WTC11 (cell line): ENCODE measurements at regions not wholly inside any gene's neighbourhood (a gene's known extent, or its start where the extent isn't known, plus 50 kb on each side); places are given as distances from the start of the nearest gene placed in this dataset.

Source experiments
- FOXK1 ChIP-seq: sonication (generic); formaldehyde crosslinking; IDR thresholded peaks from 2 replicates; pipeline ENCODE4 v1.8.0; 2022; ENCODE audit warnings: mild to moderate bottlenecking, moderate library complexity, missing genetic modification reagents
- FOXP1 ChIP-seq: sonication (generic); formaldehyde crosslinking; IDR thresholded peaks from 2 replicates; pipeline ENCODE4 v1.8.0; 2022; ENCODE audit warnings: missing genetic modification reagents, mild to moderate bottlenecking, moderate library complexity, borderline replicate concordance
- MAX ChIP-seq: sonication (generic); formaldehyde crosslinking; IDR thresholded peaks from 2 replicates; pipeline ENCODE4 v1.8.0; 2022; ENCODE audit warnings: mild to moderate bottlenecking, missing genetic modification reagents
- SMAD4 ChIP-seq: sonication (generic); formaldehyde crosslinking; IDR thresholded peaks from 2 replicates; pipeline ENCODE4 v1.8.0; 2022; ENCODE audit warnings: mild to moderate bottlenecking, missing genetic modification reagents
- ZNF317 ChIP-seq: sonication (generic); formaldehyde crosslinking; IDR thresholded peaks from 2 replicates; pipeline ENCODE4 v1.8.1; 2023; ENCODE audit warnings: low read depth, mild to moderate bottlenecking, moderate library complexity, missing genetic modification reagents, borderline replicate concordance
- ZNF423 ChIP-seq: fragments of 250-450 bp; sonication (Bioruptor Pico); IDR thresholded peaks from 2 replicates; pipeline ENCODE4 v2.1.2; 2022; ENCODE audit warnings: mild to moderate bottlenecking, moderate library complexity
- ZNF425 ChIP-seq: fragments of 250-450 bp; sonication (Bioruptor Pico); conservative IDR thresholded peaks from 2 replicates; pipeline ENCODE4 v1.9.0; 2021; ENCODE audit warnings: mild to moderate bottlenecking
- ZNF671 ChIP-seq: fragments of 250-450 bp; sonication (Bioruptor Pico); IDR thresholded peaks from 2 replicates; pipeline ENCODE4 v1.8.0; 2021; ENCODE audit warnings: mild to moderate bottlenecking
- TF ChIP-seq, protein P1 (sequence below): fragments of 250-450 bp; sonication (Bioruptor Pico); IDR thresholded peaks from 2 replicates; pipeline ENCODE4 v1.9.0; 2021; ENCODE audit warnings: mild to moderate bottlenecking, borderline replicate concordance
- TF ChIP-seq, protein P2 (sequence below): fragments of 200-600 bp; IDR thresholded peaks from 2 replicates; pipeline ENCODE4 v1.8.0; 2022; ENCODE audit warnings: antibody characterized with exemption
- TF ChIP-seq, protein P3 (sequence below): fragments of 250-450 bp; sonication (Bioruptor Pico); IDR thresholded peaks from 2 replicates; pipeline ENCODE4 v1.9.0; 2021; ENCODE audit warnings: mild to moderate bottlenecking

DNA sequence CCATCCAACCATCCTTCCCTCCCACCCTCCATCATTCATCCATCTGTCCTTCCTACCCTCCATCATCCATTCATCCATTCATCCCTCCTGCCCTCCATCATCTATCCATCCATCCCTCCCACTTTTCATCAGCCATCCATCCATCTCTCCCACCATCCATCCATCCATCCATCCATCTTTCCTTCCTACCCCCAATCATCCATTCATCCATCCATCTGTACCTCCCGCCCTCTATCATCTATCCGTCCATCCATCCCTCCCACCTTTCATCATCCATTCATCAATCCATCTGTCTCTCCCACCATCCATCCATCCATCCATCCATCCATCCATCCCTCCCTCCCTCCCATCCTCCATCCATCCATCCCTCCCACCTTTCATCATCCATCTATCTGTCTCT is 968.8 kb downstream of the BRD1 start:
- TF ChIP-seq, protein P1, sequence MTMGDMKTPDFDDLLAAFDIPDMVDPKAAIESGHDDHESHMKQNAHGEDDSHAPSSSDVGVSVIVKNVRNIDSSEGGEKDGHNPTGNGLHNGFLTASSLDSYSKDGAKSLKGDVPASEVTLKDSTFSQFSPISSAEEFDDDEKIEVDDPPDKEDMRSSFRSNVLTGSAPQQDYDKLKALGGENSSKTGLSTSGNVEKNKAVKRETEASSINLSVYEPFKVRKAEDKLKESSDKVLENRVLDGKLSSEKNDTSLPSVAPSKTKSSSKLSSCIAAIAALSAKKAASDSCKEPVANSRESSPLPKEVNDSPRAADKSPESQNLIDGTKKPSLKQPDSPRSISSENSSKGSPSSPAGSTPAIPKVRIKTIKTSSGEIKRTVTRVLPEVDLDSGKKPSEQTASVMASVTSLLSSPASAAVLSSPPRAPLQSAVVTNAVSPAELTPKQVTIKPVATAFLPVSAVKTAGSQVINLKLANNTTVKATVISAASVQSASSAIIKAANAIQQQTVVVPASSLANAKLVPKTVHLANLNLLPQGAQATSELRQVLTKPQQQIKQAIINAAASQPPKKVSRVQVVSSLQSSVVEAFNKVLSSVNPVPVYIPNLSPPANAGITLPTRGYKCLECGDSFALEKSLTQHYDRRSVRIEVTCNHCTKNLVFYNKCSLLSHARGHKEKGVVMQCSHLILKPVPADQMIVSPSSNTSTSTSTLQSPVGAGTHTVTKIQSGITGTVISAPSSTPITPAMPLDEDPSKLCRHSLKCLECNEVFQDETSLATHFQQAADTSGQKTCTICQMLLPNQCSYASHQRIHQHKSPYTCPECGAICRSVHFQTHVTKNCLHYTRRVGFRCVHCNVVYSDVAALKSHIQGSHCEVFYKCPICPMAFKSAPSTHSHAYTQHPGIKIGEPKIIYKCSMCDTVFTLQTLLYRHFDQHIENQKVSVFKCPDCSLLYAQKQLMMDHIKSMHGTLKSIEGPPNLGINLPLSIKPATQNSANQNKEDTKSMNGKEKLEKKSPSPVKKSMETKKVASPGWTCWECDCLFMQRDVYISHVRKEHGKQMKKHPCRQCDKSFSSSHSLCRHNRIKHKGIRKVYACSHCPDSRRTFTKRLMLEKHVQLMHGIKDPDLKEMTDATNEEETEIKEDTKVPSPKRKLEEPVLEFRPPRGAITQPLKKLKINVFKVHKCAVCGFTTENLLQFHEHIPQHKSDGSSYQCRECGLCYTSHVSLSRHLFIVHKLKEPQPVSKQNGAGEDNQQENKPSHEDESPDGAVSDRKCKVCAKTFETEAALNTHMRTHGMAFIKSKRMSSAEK (CRISPR knock-in tag) = no peak
- TF ChIP-seq, protein P2, sequence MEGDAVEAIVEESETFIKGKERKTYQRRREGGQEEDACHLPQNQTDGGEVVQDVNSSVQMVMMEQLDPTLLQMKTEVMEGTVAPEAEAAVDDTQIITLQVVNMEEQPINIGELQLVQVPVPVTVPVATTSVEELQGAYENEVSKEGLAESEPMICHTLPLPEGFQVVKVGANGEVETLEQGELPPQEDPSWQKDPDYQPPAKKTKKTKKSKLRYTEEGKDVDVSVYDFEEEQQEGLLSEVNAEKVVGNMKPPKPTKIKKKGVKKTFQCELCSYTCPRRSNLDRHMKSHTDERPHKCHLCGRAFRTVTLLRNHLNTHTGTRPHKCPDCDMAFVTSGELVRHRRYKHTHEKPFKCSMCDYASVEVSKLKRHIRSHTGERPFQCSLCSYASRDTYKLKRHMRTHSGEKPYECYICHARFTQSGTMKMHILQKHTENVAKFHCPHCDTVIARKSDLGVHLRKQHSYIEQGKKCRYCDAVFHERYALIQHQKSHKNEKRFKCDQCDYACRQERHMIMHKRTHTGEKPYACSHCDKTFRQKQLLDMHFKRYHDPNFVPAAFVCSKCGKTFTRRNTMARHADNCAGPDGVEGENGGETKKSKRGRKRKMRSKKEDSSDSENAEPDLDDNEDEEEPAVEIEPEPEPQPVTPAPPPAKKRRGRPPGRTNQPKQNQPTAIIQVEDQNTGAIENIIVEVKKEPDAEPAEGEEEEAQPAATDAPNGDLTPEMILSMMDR = no peak
- TF ChIP-seq ZNF425 (CRISPR knock-in tag) = no peak
- TF ChIP-seq FOXP1 (CRISPR knock-in tag) = no peak
- no peak for TF ChIP-seq FOXK1 (CRISPR knock-in tag)
- no peak for TF ChIP-seq MAX
- TF ChIP-seq, protein P3, sequence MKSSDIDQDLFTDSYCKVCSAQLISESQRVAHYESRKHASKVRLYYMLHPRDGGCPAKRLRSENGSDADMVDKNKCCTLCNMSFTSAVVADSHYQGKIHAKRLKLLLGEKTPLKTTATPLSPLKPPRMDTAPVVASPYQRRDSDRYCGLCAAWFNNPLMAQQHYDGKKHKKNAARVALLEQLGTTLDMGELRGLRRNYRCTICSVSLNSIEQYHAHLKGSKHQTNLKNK (CRISPR knock-in tag) = no peak
- no peak for TF ChIP-seq SMAD4 (CRISPR knock-in tag)
- TF ChIP-seq ZNF317 (CRISPR knock-in tag) = no peak
- TF ChIP-seq ZNF423 (CRISPR knock-in tag) = no peak
- no peak for TF ChIP-seq ZNF671 (CRISPR knock-in tag)
